ENCODE measurements at regions not wholly inside any gene's neighbourhood (a gene's known extent, or its start where the extent isn't known, plus 50 kb on each side); places are given as distances from the start of the nearest gene placed in this dataset.

- no peak for TF ChIP-seq CTCF (IDR thresholded peaks at IDR 0.05)
- no peak for TF ChIP-seq EZH2phosphoT487 (IDR thresholded peaks at IDR 0.05)
- TF ChIP-seq EZH2 (IDR thresholded peaks at IDR 0.05), result no peak
Observed at GRCh38 chr10:62480196-62480595, 106.0 kb downstream of the ZNF365 start.

All from neural progenitor cell (in vitro differentiated cells).